ENCODE measurements at regions not wholly inside any gene's neighbourhood (a gene's known extent, or its start where the extent isn't known, plus 50 kb on each side); places are given as distances from the start of the nearest gene placed in this dataset.
"Not testable (repeated sequence)": the region's sequence is repeated elsewhere in the genome, so short reads cannot be mapped to it uniquely, and the experiment has no call there.

DNA sequence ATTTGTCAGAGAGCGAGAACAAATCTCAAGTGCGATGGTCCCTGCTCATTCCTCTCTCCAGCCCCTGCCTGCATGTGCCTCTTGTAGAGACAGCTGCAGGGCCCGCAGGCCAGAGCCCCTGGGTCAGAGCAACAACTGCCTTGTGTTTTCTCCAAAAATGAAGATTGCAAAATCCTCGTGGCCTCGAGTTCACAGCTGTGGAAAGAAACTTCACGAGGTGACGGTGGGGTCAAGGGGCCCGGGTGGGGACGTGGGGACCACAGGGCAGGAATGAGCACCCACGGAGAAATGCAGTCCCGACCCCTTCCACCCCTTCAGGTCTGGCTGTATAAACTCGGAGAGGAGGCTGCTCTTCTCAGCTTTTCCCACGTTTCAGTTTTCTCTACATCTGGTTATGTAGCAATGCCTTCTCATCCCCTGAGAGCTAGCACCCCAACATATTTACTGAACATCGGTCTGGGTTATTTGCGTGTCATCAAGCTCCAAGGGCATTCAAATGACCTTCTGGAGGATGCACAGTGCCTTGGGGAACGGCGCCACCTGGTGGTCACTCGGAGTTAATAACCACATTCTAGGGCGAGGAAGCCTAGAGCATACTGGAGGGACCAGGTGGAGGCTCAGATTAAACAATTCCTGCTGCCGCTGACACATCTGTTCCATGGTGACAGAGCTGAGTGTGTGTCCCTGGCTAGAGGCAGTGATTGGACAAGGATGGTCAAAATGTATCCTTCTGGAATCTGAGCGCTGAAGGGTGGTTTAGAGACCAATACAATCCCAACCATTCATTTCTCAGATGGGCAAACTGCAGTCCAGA lies 91.4 kb upstream of the CYRIA start:
- peak; percentile 15 to 60 (median 15) for DNase-seq (ENCODE audit: low read depth in 3 of 3)

DNA sequence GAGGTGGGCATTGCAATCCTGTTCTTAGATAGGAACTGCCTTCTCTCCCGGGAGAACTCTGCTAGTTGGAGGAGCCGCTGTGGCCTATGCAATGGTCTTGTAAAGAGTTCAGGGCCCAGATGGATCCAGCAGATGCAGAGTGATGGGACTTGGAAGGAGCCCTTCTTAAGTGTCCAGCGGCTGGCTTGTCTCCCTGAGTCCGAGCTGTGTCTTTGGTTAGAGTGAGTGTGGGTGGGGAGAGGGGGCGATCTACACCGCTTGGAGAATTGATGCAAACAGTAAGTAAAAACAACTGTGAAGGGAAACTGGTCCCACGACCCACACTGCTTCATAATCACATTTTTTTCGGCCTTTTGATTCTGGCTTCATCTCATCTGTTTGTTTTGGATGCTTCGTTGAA lies 89.8 kb upstream of the CYRIA start:
- no peak for DNase-seq (ENCODE audit: low read depth in 3 of 3)

DNA sequence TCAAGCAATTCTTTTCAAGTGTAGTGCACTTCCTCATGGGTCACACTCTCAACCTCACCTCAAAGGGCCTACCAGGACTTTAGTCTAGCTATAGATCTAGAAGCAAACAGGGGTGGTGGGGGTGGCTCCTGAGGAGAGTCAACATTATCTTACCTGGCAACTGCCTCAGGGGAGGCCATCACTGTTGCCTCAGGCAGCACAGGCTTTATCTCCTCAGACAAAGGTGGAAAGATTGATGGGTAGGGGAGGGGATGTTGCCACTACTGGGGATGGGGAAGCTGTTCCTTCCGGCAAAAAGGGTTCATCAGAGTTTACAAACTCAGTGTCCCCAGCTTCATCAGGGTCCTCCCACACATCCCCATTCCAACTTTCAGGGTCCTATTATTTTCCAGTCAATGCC lies 87.4 kb upstream of the CYRIA start:
- DNase-seq (ENCODE audit: low read depth in 3 of 3), result not testable (repeated sequence)

DNA sequence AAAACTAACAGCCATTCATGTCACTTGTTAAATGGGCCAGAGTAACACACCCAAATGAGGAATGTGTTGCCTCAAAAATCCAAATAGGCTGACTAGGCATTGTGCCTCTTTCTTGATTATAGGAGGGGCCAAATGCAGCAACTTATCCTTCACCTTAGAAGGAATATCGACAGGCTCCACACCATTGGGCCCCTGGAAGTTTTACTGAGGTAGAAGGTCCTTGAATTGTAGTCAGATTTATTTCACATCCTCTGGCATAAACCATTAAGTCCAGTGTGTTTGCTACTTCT lies 85.2 kb upstream of the CYRIA start:
- not testable (repeated sequence) for DNase-seq (ENCODE audit: low read depth in 3 of 3)

DNA sequence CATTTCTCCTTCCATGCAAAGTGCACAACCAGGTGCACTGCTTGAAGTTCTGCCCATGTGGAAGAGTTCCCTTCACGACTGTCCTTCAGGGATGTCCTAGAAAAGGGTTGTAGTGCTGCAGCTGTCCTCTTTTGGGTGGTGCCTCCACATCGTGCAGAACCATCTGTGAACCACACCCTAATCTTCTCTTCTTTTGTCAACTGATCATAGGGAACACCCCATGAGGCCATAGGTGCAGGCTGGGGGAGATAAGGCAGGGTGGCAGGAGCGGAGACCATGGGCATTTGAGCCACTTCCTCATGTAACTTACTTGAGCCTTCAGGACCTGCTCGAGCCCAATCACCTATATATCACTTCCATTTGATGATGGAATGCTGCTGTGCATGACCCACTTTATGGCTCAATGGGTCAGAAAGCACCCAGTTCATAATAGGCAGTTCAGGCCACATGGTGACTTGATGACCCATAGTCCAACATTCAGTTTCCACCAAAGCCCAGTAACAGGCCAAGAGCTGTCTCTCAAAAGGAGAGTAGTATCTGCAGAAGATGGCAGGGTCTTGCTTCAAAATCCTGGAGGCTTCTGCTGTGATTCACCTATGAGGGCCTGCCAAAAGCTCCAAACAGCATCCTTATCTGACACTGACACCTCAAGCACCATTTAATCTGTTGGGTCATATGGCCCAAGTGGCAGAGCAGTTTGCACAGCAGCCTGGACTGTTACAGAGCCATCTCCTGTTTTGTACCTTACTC lies 84.7 kb upstream of the CYRIA start:
- DNase-seq (ENCODE audit: low read depth in 3 of 3), result no peak

DNA sequence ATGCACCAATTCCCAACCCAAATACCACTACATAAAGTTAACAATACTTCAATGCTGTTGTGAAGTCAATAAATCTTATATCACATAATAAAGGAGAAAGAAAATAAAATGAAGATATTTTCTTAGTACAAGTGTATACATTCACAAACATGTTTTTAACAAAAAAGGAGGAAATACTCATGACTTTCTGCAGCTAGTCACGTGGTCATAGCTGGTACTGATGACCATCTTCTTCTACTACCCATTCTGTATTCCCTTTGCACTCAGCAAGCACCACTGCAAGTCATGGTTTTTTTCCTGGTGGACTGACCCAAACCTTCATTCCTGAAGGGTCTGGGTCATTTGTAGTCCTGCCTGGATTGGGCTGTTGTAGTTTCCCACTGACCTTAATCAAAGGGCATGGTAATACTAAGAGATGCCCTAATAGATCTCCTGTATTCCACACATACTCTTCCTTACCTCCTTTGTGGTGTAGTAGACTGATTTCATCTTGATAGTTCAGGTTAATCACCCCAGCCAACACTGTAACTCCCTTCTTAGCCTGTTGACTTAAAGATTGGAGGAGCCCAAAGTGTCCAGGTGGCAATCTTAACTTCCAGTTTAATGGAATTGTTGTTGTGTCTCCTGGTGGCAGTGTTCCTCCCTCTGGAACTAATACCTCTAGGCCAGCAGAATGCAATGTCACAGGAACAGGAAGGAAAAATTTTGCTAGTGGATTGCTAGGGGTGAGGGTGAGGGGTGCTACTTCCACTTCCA lies 83.1 kb upstream of the CYRIA start:
- not testable (repeated sequence) for DNase-seq (ENCODE audit: low read depth in 3 of 3)

DNA sequence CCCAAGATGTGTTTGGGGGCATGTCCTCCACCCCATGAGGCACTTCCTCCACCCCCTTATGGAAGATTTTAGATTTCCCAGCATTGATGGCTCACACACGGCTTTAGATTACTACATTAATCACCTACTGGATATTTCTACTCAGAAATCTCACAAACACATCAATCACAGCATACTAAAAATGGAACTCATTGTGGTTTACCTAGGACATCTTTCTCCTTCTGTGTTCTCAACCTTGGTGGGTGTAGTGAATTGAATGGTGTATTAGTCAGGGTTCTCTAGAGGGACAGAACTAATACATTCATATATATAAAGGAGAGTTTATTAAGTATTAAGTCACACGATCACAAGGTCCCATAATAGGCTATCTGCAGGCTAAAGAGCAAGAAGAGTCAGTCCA lies 82.1 kb upstream of the CYRIA start:
- DNase-seq (ENCODE audit: low read depth in 3 of 3), result no peak

DNA sequence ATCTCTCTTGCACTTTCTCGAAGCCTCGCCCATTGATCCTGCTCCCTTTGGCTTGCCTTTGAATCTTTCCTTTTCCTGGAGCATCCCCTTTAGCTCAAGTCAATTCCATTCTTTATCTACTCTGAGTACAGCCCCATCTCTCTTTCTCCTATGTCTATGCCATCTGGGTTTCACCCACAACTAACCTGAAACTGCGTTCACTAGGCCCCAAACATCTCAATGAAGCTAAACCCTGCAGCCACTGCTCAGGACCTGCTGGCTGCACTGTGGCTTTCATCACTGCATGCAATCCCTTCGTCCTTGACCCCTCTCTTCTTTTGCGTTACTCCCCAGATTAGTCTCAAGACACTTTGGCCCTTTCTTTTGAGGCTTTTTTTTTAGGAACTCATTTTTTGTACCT lies 81.6 kb upstream of the CYRIA start:
- DNase-seq (ENCODE audit: low read depth in 3 of 3), result no peak

DNA sequence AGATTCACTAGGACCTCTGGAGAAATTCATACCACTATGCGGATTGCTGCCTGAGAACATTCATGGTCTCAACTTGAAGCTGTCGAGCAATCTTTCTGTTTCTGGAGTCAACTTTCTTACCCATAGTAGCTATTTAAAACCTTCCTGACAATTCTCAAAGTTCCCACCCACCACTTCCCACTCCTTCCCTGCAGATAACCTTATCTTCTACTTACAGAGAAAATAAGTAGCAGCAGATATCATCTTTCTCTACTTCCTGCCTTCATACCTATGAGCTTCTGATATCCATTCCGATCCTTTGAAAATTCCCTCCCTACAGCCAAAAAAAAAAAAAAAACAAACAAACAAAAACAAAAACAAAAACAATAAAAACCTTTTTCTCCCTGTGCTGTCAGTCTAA lies 81.2 kb upstream of the CYRIA start:
- no peak for DNase-seq (ENCODE audit: low read depth in 3 of 3)

DNA sequence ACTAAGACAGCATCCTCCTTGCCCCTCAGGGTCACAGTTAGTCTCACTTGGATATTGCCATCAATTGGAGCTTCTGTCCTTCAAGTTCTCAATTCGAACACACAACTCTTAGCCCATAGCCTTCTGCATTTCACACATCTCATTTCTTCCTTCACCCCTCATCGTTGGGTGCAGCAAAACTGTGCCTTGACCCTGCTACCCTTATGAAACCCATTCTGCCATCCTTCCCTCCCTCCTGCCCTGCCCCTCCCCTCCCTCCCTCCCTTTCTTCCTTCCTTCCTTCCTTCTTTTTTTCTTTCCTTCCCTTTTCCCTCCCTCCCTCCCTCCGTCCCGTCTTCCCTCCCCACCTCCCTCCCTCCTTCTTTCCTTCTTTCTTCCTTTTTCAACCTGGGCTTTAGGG lies 80.7 kb upstream of the CYRIA start:
- DNase-seq (ENCODE audit: low read depth in 3 of 3), result no peak

DNA sequence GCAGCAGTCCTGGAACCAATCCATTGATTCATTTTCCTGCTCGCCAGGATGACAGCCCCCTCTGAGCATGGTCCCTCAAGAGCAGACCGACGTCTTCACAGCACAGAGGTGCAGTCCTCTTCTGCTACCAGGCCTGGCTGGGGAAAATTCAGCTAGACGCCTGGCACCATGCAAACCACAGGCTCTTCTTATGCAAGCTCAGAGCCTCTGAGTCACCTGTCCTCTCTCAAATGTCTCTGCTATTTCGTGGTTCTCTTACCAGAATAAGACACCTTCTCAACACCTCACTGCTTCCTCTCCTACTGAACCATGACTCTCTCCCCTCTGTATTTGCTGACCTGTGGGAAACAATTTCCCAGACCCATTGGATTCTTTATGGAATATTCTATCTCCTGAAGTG lies 79.8 kb upstream of the CYRIA start:
- DNase-seq (ENCODE audit: low read depth in 3 of 3), result peak in 1 of 3 experiments; percentile 19

DNA sequence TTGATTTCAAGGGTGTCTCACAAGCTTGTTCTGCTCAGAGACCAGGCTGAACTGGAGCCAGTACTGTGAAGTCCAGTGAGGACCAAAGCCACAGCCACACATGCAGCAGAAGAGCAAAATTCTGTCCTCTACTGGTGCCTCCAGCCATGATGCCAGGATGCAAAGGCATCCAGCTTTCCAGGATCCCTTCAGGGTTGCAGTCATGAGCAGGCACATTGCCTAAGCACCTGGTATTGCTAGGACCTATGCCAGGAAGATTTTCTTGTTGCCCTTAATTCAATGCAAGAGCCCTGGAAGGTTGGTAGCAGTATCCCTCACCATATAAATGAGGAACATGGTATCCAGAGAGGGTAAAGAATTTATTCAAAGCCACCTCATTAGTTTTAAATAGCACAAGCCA lies 78.9 kb upstream of the CYRIA start:
- no peak for DNase-seq (ENCODE audit: low read depth in 3 of 3)

DNA sequence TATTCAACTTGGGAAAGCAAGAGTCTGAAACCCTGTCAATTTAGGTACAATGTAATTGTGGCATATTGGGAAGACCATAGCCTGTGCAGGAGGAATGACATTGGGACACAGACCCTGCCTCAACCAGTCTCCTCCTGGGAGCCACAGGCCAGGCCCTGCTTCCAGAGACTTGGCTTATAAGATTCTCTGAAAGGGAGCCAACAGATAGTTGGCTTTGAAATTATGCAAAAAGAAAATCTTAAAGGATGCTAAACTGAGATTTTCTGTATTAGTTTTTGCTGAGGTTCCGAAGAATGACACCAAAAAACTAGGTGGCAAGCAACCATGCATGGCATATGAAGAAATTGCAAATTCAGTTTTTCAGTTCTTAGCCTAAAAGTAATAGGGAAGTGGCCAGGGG lies 76.4 kb upstream of the CYRIA start:
- DNase-seq (ENCODE audit: low read depth in 3 of 3), result no peak

DNA sequence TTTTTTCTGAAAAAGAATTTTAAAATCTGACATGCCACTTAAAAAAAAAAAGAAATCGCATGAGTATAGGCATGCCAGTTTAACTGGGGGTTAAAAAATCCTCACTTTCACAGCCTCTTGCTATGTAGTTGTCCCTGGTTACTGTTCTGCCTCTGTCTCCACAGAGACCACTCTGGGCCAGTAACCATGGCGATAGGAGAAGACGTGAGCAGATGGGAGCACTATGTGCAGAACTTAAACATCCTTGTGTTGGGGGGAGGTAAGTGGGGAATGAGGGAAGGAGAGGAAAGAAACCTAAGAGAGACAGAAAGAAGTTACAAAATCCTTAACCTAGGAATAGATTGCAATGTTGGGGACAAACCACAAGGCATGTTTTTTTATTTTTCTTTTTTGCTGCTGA lies 75.9 kb upstream of the CYRIA start:
- DNase-seq (ENCODE audit: low read depth in 3 of 3), result no peak

DNA sequence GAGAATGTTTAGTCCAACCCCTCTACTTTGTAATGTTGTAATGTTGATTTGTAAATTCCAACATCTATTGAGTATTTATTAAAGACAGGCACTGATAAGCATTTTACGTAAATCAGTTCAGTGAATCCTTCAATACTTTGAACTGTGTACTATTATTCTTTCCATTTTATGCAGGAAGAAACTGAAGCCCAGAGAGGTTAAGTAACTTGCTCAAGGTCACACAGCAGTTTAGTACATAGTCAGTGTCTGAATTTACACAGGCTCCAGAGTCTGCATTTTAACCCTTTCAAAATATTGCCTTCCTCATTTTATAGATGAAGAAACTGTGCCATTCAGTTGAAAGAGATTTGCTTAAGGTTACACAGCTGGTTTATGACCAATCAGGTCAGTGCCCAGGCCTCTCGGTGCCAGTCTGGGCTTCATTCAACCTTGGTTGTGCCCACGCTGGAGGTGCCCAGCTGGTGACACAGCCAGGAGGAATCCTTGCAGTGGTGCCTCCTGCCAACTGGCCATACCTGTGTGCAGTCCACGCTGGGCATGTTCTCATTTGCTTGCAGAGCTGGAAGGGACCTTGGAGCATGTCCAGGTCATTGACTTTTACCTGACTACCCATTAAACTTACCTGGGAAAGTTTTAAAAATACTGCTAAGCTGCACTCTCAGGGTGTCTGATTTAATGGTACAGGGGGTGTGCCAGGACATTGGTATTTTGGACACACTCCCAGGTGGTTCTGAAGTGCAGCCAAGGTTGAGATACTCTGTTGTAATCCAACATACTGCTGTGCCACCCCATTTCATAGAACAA lies 74.3 kb upstream of the CYRIA start:
- DNase-seq (ENCODE audit: low read depth in 3 of 3), result no peak

DNA sequence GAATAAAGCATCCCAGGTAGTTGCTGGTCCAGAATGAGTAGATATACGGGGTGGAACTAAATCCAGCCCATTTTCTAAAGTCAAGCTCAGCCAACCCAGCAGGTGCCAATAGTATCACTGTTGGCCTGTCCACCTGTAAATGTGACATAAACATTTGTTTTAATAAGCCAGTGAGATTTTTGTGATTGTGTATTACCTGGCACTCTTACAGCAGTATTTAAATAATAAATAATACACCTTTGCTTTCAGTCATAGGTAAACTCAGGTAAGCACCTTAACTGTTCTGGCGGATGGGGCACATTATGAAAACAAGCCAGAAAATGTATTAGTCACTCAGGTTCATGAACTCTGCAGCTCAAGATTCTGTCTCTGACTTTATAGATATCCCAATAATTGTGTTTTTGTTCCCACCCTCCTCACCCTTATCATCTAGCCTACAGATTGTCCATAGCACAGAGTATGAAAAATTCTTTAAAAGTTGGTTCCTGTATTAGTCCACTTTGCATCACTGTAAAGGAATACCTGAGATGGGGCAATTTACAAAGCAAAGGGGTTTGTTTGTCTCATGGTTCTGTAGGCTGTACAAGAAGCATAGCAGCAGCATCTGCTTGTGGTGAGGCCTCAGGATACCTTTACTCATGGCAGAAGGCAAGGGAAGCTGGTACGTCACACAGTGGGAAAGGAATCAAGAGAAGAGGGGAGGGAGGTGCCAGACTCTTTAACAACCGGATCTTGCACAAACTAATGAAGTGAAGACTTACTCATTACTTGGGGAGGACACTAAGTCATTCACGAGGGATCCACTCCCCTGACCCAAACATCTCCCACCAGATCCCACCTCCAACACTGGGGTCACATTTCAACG lies 73.0 kb upstream of the CYRIA start:
- DNase-seq (ENCODE audit: low read depth in 3 of 3), result no peak

DNA sequence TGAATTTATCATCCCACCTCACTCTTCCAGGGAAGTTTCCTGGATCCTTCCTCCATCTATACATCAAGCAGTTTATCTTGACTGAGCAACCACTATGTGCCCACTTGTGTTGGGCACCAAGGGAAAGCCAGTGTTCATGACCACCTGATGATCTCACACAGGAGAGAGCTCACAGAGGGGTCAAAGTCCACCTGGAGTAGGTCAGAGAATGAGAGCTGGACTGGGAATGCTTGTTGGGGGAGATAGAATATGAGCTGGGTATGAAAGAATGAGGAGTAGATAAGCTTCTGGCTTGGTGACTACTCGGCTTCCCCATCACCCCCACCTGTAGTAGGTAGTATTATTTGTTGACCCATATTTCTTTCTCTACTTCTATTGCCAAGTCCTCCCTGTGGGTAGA lies 72.2 kb upstream of the CYRIA start:
- no peak for DNase-seq (ENCODE audit: low read depth in 3 of 3)

DNA sequence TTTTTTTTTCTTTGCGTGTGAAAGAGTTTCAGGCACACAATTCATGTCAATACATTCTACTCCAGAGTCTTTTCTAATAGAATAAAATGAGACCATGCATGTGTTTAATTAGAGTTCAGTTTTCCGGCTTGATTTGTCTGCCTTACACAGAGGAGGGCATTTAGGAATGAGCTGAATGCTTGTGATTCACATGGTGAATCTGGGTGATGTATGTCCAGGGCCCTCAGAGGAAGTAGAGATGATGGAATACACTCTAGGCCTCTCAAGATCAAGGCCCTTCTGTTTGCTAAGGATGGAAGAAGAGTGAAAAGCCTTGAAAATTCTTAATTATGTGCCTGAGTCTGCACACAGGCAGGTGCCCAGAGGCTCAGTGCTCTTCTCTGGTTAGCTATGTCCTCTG lies 71.0 kb upstream of the CYRIA start:
- DNase-seq (ENCODE audit: low read depth in 3 of 3), result no peak

DNA sequence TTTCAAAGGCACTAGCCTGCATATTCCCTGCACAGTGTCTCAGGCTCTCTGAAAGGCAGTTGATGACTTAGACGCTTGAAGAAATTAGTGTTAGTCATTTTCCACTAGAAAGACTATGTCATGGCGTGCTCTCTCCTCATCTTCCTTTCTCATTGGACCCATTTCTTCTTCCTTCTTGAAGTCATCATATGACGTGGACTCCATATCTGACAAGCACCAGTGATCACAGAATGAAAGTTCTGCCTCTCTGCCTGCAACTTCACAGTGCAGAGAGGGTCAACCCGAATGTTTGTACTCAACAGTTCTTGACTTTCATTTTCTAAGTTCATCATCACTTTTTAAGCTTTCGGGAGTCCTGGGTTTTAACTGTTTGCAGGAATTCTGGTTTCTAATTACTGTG lies 63.7 kb upstream of the CYRIA start:
- DNase-seq (ENCODE audit: low read depth in 3 of 3), result no peak

DNA sequence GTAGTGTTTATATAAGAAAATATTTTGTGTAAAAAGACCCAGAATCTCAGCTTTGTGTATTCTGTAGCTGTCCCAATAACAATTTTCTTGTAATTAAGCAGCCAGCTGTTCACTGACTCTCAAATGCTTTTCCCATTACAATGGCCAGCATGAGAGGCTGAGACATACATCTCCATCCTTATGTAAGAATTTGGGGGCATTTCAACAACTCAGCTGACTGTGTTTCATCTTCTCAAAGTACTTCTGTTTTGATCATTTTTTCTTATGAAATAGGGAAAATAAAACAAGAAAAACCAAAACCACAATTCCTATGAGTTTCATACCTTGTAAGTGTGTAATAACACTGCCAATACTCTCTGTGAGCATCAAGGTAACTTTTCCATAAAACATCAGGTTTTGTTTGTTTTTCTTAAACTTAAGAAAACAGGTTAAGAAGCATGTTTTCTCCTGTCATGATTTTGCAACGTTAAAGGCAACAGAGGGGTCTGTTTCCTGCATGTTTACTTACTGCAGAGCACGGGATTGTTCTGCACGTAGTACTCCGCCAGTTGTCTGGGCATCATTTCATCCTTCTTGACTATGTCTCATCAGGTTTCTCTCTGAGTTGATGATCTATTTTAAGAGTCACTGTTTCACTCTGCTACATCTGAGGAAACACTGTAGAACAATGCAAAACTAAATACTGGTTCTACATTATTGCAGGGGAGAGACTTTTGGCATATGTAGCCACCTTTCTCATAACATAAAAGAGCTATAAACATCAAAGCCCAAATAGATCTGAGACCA lies 62.9 kb upstream of the CYRIA start:
- DNase-seq (ENCODE audit: low read depth in 3 of 3), result no peak
